Heart left ventricle (tissue), 16 donors: ENCODE measurements at regions not wholly inside any gene's neighbourhood (a gene's known extent, or its start where the extent isn't known, plus 50 kb on each side); places are given as distances from the start of the nearest gene placed in this dataset.

Source experiments
- ATAC-seq, 4 donors: fragments of 200-7000 bp; cut with Tn5 transposase; one replicate each; pipeline ENCODE4 v1.9.1; 2020 to 2022; ENCODE audit warnings: moderate library complexity in 4 of 4, mild to moderate bottlenecking in 3 of 4, moderate number of reproducible peaks in 1 of 4
- DNase-seq, 5 donors: peaks; one replicate each; pipeline ENCODE4 v3.0.0-alpha.2; 2020
- H3K27ac ChIP-seq, 12 donors: fragments of 200-600 bp; sonication (generic) in 4 of 12; one replicate each; pipeline versions ENCODE4 v1.5.0 to v1.8.0; 2016 to 2022; ENCODE audit warnings: mild to moderate bottlenecking in 2 of 12
- H3K27me3 ChIP-seq, 9 donors: fragments of 200-600 bp; sonication (generic) in 2 of 9; one replicate each; pipeline versions ENCODE4 v1.5.1 to v1.8.0; 2016 to 2022; ENCODE audit warnings: mild to moderate bottlenecking in 3 of 9
- H3K36me3 ChIP-seq, 9 donors: fragments of 200-600 bp; sonication (generic) in 2 of 9; one replicate each; pipeline versions ENCODE4 v1.5.0 to v1.8.0; 2018 to 2022; ENCODE audit warnings: mild to moderate bottlenecking in 2 of 9
- H3K4me1 ChIP-seq, 12 donors: fragments of 200-600 bp; sonication (generic) in 4 of 12; one replicate each; pipeline versions ENCODE4 v1.5.0 to v1.8.0; 2016 to 2022; ENCODE audit warnings: mild to moderate bottlenecking in 3 of 12
- H3K4me3 ChIP-seq, 12 donors: fragments of 200-600 bp; sonication (generic) in 4 of 12; one replicate each; pipeline versions ENCODE4 v1.5.0 to v1.8.0; 2017 to 2022; ENCODE audit warnings: mild to moderate bottlenecking in 9 of 12, moderate library complexity in 4 of 12
- H3K9me3 ChIP-seq, 12 donors: fragments of 200-600 bp; sonication (generic) in 4 of 12; one replicate each; pipeline versions ENCODE4 v1.5.0 to v1.8.0; 2016 to 2022; ENCODE audit warnings: mild to moderate bottlenecking in 1 of 12
- POLR2A ChIP-seq, 2 donors: fragments of 450-650 bp; IDR thresholded peaks; one replicate each; pipeline ENCODE4 v1.6.1; 2017; ENCODE audit warnings: antibody characterized with exemption in 2 of 2, mild to moderate bottlenecking in 2 of 2, moderate library complexity in 2 of 2
- WGBS, 4 donors: extraction: QIAGEN DNeasy Blood & Tissue Kit in 2 of 4; methylation state at CpG; one replicate each; pipeline versions ENCODE4 v1.1.5 to v1.1.7; 2013 to 2018; 5-methylcytosine and 5-hydroxymethylcytosine counted together
- intact Hi-C, 10 donors: fragments of 100-400 bp; cut with DNase I; formaldehyde crosslinking; loops; one replicate each; pipeline versions ENCODE4 v1.11.1 to v1.14.2; 2022
- TF ChIP-seq, protein P1 (sequence below), 12 donors: fragments of 200-600 bp; sonication (generic) in 4 of 12; IDR thresholded peaks; one replicate each; pipeline versions ENCODE4 v1.5.0 to v1.8.0; 2018 to 2022; ENCODE audit warnings: antibody characterized with exemption in 12 of 12, mild to moderate bottlenecking in 5 of 12
- donor health status: ischemic (EF 13 %, LVEDD 7.1; RV severe dilation, severe dysfunction).
- donor health status: healthy with polysubstance abuse.
- donor health status: DM: no; HTN: yes; CAD: no.
- donor health status: DM: no; HTN: no; CAD: no.
- donor health status: ischemic (EF 25% LVEDD 6.9; RV normal size, moderate dysfunction).
- donor health status: ischemic (EF 25% LVEDD 5.7; RV mildly dilated, moderate dysfunction).
- donor health status: healthy.
- donor health status: DM: yes; HTN: yes; CAD: no.
- donor health status: ischemic (EF 35%, LVEDD 5.7; RV mildly dilated, moderate dysfunction).
- donor health status: nonischemic (EF 11% LVEDD 7.7; RV severe dilation, severe dysfunction).
- donor health status: DM: yes; HTN: yes; CAD: no.
- donor health status: PGD.
- donor health status: ischemic (EF 29% LVEDD 5.4; RV normal size, mild dysfunction).
- donor health status: nonischemic (EF 23%, LVEDD 6.1; RV moderate dilation, normal function).

DNA sequence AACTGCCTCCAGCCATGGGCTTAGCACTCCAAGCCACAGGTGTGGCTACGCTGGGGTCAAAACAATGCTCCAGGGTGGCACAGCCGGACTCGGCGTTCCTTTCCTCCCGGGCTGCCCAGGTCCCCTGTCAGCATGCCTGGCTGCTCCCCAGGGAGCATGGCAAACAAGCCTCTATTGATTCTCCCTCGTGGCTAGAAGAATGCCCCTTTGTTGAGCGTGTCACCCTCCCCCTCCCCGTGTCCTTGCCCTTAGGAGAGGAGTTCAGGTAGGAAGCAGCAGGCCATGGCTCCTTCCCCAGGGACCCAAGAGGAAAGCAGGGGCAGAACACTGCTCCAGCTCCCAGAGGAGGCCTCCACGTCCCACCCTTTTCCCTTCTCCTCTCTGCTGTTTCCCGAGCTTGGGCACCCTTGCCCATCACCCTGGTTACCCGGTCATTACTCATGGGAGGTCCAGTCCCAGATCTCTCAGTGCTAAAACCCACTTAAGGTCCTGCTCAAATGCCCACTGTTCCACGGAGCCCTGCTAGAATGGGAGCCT lies 57.4 kb upstream of the CITED4 start:
- ATAC-seq (no peak), DNase-seq (no peak)
- H3K9me3 ChIP-seq = no peaks in the 10 kb centered on the region
- no peaks in the 10 kb centered on the region for H3K36me3 ChIP-seq
- no peak overlapping the region for H3K27ac ChIP-seq
- H3K27me3 ChIP-seq = no peaks in the 10 kb centered on the region
- no peaks in the 10 kb centered on the region for H3K4me1 ChIP-seq
- H3K4me3 ChIP-seq = no peak overlapping the region
- TF ChIP-seq, protein P1, sequence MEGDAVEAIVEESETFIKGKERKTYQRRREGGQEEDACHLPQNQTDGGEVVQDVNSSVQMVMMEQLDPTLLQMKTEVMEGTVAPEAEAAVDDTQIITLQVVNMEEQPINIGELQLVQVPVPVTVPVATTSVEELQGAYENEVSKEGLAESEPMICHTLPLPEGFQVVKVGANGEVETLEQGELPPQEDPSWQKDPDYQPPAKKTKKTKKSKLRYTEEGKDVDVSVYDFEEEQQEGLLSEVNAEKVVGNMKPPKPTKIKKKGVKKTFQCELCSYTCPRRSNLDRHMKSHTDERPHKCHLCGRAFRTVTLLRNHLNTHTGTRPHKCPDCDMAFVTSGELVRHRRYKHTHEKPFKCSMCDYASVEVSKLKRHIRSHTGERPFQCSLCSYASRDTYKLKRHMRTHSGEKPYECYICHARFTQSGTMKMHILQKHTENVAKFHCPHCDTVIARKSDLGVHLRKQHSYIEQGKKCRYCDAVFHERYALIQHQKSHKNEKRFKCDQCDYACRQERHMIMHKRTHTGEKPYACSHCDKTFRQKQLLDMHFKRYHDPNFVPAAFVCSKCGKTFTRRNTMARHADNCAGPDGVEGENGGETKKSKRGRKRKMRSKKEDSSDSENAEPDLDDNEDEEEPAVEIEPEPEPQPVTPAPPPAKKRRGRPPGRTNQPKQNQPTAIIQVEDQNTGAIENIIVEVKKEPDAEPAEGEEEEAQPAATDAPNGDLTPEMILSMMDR (IDR thresholded peaks at IDR 0.05) = no peak
- no peak for TF ChIP-seq POLR2A (IDR thresholded peaks at IDR 0.05)
- intact Hi-C loops = no loop called here
- 71 to 87% (median 80%) methylated on average over 10 to 12 of the region's 12 CpGs for WGBS, 4 donors

DNA sequence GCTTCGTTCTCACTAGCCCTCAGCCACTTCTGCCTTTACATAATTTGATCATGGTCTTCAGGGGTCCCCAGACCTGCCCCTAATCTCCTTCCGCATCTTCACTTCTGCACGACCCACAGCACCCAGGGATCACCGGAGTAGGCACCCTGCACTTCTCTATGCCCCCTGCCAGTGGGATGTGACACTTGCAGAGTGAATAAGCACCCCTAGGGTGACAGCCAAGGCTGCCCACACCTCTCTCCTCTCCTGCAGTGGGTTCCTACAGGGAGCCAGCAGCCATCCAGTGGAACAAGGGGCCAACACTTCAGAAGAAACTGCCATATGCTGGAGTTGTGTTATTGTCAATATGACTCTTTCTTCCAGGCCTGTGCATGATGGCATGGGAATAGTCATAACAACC lies 58.0 kb upstream of the CTPS1 start:
- 82 to 87% (median 85%) methylated on average over 4 of the region's 4 CpGs for WGBS, 4 donors
- ATAC-seq (no peak), DNase-seq (no peak)
- Histone ChIP-seq H3K4me1 (no peaks in the 10 kb centered on the region), H3K4me3 (no peak overlapping the region), H3K27me3 (no peaks in the 10 kb centered on the region), H3K36me3 (no peaks in the 10 kb centered on the region), H3K27ac (no peak overlapping the region), H3K9me3 (no peaks in the 10 kb centered on the region)
- intact Hi-C loops = no loop called here
- TF ChIP-seq, protein P1 (IDR thresholded peaks at IDR 0.05) = no peak
- no peak for TF ChIP-seq POLR2A (IDR thresholded peaks at IDR 0.05)

DNA sequence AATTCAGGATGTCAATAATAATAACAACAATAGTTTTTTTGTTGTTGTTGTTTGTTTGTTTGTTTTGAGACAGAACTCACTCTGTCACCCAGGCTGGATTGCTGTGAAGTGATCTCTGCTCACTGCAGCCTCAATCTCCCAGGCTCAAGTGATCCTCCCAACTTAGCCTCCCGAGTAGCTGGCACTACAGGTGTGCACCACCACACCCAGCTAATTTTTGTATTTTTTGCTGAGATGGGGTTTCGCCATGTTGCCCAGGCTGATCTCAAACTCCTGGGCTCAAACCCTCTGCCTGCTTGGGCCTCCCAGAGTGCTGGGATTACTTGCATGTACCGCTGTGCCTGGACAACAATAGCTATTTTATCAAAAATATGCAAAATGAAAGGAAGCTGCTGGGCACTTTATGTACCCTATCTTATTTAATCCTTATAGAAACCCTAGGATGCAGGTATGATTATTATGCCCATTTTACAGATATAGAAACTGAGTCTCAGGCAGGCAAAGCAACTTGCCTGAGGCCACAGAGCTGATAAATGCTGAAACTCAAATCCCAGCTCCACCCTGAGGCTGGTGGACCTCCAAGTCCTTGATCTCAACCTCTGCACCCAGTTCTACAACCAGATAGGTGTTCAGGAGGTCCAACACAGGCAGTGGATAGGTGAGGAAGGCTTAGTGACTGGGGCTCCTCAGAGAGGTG lies 57.4 kb upstream of the CTPS1 start:
- intact Hi-C loops = no loop called here
- DNase-seq = no peak
- TF ChIP-seq, protein P1 (IDR thresholded peaks at IDR 0.05) = no peak
- no peak for TF ChIP-seq POLR2A (IDR thresholded peaks at IDR 0.05)
- no peaks in the 10 kb centered on the region for H3K36me3 ChIP-seq
- H3K4me3 ChIP-seq = no peak overlapping the region
- WGBS, 4 donors = 96 to 98% (median 96%) methylated on average over 3 of the region's 3 CpGs
- H3K27me3 ChIP-seq = no peaks in the 10 kb centered on the region
- no peaks in the 10 kb centered on the region for H3K9me3 ChIP-seq
- no peak overlapping the region for H3K27ac ChIP-seq
- no peak for ATAC-seq
- no peaks in the 10 kb centered on the region for H3K4me1 ChIP-seq

DNA sequence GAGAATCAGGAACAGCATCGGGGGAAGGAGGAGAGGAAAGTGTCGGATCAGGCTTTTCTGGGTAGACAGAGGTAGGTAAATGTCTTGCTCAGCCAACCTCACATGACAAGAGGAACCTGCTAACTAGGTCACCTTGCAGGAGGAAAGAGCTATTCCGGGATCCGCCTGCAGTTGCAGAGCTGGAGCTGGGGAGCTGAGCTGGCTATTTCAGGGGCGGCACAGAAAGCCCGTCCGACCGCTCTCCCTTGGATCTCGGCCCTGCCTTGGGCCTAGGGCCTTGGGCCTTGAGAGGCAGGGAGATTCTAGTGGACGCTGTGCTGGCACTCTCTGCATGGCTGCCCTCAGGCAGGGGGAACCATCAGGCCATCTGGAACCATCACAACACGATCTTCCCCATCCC lies 56.5 kb upstream of the CTPS1 start:
- ATAC-seq = peak in 2 of 4 donors; percentile 45 to 59
- no peak for TF ChIP-seq POLR2A (IDR thresholded peaks at IDR 0.05)
- TF ChIP-seq, protein P1 (IDR thresholded peaks at IDR 0.05) = peak in 1 of 12 donors; percentile 4

More for the DNA sequence above, 56.5 kb upstream of the CTPS1 start:
- Histone ChIP-seq H3K27me3 (no peaks in the 10 kb centered on the region), H3K4me1 (no peaks in the 10 kb centered on the region), H3K36me3 (no peaks in the 10 kb centered on the region), H3K9me3 (no peaks in the 10 kb centered on the region), H3K4me3 (no peak overlapping the region), H3K27ac (no peak overlapping the region)
- intact Hi-C loops = no loop called here
- DNase-seq = no peak
- 60 to 76% (median 68%) methylated on average over 8 to 11 of the region's 11 CpGs for WGBS, 4 donors
